GM13976 (cell line): ENCODE measurements at regions not wholly inside any gene's neighbourhood (a gene's known extent, or its start where the extent isn't known, plus 50 kb on each side); places are given as distances from the start of the nearest gene placed in this dataset.

Source experiments
- DNase-seq: peaks from one replicate; pipeline ENCODE4 v3.0.0; 2012; ENCODE audit warnings: low spot score
- in situ Hi-C: fragments of 300-500 bp; cut with MboI; formaldehyde crosslinking; loops from one replicate; pipeline ENCODE4 v1.12.0; 2022; ENCODE audit warnings: low sequenced_read_pairs, mixed read lengths, inconsistent platforms; ENCODE audit not compliant: unreplicated experiment
- TF ChIP-seq, protein P1 (sequence below): IDR thresholded peaks from 2 replicates; pipeline ENCODE4 v1.5.1; 2012; ENCODE audit warnings: borderline replicate concordance, mild to moderate bottlenecking; ENCODE audit not compliant: insufficient read depth; ENCODE audit errors: extremely low read depth, missing control alignments, control extremely low read depth

DNA sequence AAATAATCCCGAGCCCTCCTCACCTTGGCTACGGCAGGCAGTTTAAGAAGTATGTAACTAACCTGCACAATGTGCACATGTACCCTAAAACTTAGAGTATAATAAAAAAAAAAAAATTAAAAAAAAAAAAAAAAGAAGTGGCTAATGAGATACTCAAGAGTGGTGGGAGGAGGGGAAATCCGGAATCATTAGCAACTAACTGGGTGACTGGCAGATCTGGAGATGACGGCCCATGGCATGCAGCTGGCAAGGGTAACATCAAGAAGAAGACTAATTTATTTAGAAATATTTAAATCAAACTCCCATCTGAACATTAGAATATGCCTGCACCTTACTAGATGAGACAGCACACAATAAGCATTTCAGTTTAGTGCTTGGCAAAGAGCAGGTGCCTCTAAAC, 52.3 kb upstream of the TMCC3 start:
- in situ Hi-C loops: no loop called here
- TF ChIP-seq, protein P1, sequence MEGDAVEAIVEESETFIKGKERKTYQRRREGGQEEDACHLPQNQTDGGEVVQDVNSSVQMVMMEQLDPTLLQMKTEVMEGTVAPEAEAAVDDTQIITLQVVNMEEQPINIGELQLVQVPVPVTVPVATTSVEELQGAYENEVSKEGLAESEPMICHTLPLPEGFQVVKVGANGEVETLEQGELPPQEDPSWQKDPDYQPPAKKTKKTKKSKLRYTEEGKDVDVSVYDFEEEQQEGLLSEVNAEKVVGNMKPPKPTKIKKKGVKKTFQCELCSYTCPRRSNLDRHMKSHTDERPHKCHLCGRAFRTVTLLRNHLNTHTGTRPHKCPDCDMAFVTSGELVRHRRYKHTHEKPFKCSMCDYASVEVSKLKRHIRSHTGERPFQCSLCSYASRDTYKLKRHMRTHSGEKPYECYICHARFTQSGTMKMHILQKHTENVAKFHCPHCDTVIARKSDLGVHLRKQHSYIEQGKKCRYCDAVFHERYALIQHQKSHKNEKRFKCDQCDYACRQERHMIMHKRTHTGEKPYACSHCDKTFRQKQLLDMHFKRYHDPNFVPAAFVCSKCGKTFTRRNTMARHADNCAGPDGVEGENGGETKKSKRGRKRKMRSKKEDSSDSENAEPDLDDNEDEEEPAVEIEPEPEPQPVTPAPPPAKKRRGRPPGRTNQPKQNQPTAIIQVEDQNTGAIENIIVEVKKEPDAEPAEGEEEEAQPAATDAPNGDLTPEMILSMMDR: no peak
- no peak for DNase-seq

DNA sequence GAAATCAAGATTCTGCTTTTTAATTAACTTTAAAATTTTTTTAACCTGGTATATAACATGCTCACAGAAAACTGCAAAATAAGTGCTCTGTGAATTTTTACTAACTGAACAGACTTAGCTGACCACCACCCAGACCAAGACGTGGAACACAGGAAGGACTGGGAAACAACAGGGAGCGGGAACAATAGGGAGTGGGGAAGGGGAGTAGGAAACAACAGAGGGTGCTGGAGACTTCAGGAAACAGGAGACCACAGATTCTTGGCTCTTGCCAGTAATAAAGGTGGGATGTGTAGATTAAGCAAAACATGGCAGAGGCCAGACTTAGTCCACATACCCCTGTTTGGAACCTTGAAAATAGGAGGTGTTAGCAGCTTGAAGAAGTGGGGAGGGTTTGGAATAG, 51.4 kb upstream of the TMCC3 start:
- no peak for DNase-seq
- TF ChIP-seq, protein P1: no peak
- in situ Hi-C loops: no loop called here

DNA sequence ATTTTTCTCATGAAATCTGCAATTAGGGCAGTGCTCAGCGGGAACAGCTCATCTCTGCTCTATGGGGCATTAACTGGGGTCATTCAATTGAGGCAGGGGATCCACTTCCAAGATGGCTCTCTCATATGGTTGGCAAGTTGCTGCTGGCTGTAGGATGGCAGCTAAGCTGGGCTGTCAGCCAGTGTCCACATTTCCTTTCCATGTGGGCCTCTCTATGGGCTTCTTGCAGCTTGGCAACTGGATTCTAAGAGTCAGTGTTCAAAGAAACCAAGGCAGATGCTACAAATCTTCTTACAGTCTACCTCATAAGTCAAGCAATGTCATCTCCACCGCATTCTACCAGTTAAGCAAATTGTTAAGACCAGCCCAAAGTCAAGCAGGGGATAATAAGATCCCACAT, 50.3 kb upstream of the TMCC3 start:
- TF ChIP-seq, protein P1: no peak
- in situ Hi-C loops: no loop called here
- DNase-seq: no peak
